SK-N-SH (cell line): ENCODE measurements at regions not wholly inside any gene's neighbourhood (a gene's known extent, or its start where the extent isn't known, plus 50 kb on each side); places are given as distances from the start of the nearest gene placed in this dataset.

ENCODE experiments used
- CTCF ChIP-seq: fragments of 200-600 bp; sonication (generic); IDR thresholded peaks from 2 replicates; pipeline ENCODE4 v1.6.1; 2017; ENCODE audit warnings: antibody characterized with exemption, mild to moderate bottlenecking, moderate library complexity
- POLR2AphosphoS5 ChIP-seq: IDR thresholded peaks from 2 replicates; pipeline ENCODE4 v1.6.1; 2012; ENCODE audit warnings: low read depth, low read length
- RCOR1 ChIP-seq: fragments of 150-350 bp; IDR thresholded peaks from 2 replicates; pipeline ENCODE4 v1.6.1; 2017; ENCODE audit warnings: antibody characterized with exemption, low read length
- RFX5 ChIP-seq: IDR thresholded peaks from 2 replicates; pipeline ENCODE4 v1.6.1; 2012; ENCODE audit warnings: mild to moderate bottlenecking, improper control_type of control experiment, low read length
- RXRA ChIP-seq: IDR thresholded peaks from 2 replicates; pipeline ENCODE4 v1.4.0; 2012; ENCODE audit warnings: low read depth, mild to moderate bottlenecking, borderline replicate concordance
- TEAD4 ChIP-seq: IDR thresholded peaks from 2 replicates; pipeline ENCODE4 v1.4.0; 2012; ENCODE audit warnings: mild to moderate bottlenecking, borderline replicate concordance; ENCODE audit not compliant: insufficient read depth
- TF ChIP-seq, protein P1 (sequence below): IDR thresholded peaks from 2 replicates; pipeline ENCODE4 v1.6.1; 2012; ENCODE audit warnings: mild to moderate bottlenecking, low read depth, low read length, moderate library complexity

GRCh38 chr5:174581479-174581878 lies 142.9 kb upstream of the MSX2 start:
- no peak for TF ChIP-seq POLR2AphosphoS5
- peak; percentile 40 for TF ChIP-seq CTCF
- TF ChIP-seq TEAD4: no peak
- no peak for TF ChIP-seq RXRA
- TF ChIP-seq, protein P1, sequence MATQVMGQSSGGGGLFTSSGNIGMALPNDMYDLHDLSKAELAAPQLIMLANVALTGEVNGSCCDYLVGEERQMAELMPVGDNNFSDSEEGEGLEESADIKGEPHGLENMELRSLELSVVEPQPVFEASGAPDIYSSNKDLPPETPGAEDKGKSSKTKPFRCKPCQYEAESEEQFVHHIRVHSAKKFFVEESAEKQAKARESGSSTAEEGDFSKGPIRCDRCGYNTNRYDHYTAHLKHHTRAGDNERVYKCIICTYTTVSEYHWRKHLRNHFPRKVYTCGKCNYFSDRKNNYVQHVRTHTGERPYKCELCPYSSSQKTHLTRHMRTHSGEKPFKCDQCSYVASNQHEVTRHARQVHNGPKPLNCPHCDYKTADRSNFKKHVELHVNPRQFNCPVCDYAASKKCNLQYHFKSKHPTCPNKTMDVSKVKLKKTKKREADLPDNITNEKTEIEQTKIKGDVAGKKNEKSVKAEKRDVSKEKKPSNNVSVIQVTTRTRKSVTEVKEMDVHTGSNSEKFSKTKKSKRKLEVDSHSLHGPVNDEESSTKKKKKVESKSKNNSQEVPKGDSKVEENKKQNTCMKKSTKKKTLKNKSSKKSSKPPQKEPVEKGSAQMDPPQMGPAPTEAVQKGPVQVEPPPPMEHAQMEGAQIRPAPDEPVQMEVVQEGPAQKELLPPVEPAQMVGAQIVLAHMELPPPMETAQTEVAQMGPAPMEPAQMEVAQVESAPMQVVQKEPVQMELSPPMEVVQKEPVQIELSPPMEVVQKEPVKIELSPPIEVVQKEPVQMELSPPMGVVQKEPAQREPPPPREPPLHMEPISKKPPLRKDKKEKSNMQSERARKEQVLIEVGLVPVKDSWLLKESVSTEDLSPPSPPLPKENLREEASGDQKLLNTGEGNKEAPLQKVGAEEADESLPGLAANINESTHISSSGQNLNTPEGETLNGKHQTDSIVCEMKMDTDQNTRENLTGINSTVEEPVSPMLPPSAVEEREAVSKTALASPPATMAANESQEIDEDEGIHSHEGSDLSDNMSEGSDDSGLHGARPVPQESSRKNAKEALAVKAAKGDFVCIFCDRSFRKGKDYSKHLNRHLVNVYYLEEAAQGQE: no peak
- TF ChIP-seq RFX5: no peak
- no peak for TF ChIP-seq RCOR1
